ENCODE measurements at regions not wholly inside any gene's neighbourhood (a gene's known extent, or its start where the extent isn't known, plus 50 kb on each side); places are given as distances from the start of the nearest gene placed in this dataset.
"Not testable (repeated sequence)": the region's sequence is repeated elsewhere in the genome, so short reads cannot be mapped to it uniquely, and the experiment has no call there.

- no peak for DNase-seq
Observed at GRCh38 chr10:22824520-22824919, 103.3 kb upstream of the ARMC3 start.

GRCh38 chr10:22823109-22823508, 104.7 kb upstream of the ARMC3 start:
- no peak for DNase-seq

GRCh38 chr10:22821921-22822320, 105.9 kb upstream of the ARMC3 start:
- DNase-seq, result not testable (repeated sequence)

GRCh38 chr10:22821501-22821900, 106.4 kb upstream of the ARMC3 start:
- no peak for DNase-seq

- DNase-seq, result peak in 1 of 5 donors; percentile 46
Observed at GRCh38 chr10:22816298-22816653, 101.9 kb upstream of the PIP4K2A start.

- no peak for DNase-seq
Observed at GRCh38 chr10:22810643-22811465, 96.5 kb upstream of the PIP4K2A start.

GRCh38 chr10:22807238-22807637, 92.9 kb upstream of the PIP4K2A start:
- DNase-seq, result no peak

GRCh38 chr10:22805304-22805703, 90.9 kb upstream of the PIP4K2A start:
- no peak for DNase-seq

- no peak for DNase-seq
Observed at GRCh38 chr10:22803261-22803885, 89.0 kb upstream of the PIP4K2A start.

GRCh38 chr10:22801785-22802184, 87.4 kb upstream of the PIP4K2A start:
- no peak for DNase-seq

- not testable (repeated sequence) for DNase-seq
Observed at GRCh38 chr10:22797796-22798195, 83.4 kb upstream of the PIP4K2A start.

GRCh38 chr10:22795546-22795945, 81.2 kb upstream of the PIP4K2A start:
- DNase-seq, result no peak

- DNase-seq, result no peak
Observed at GRCh38 chr10:22792161-22792560, 77.8 kb upstream of the PIP4K2A start.

GRCh38 chr10:22791665-22792064, 77.3 kb upstream of the PIP4K2A start:
- DNase-seq, result no peak

- no peak for DNase-seq
Observed at GRCh38 chr10:22784668-22785067, 70.3 kb upstream of the PIP4K2A start.

GRCh38 chr10:22783807-22784206, 69.4 kb upstream of the PIP4K2A start:
- DNase-seq, result no peak

GRCh38 chr10:22780474-22780885, 66.1 kb upstream of the PIP4K2A start:
- DNase-seq, result no peak

- no peak for DNase-seq
Observed at GRCh38 chr10:22779331-22780019, 65.1 kb upstream of the PIP4K2A start.

GRCh38 chr10:22774102-22774501, 59.7 kb upstream of the PIP4K2A start:
- DNase-seq, result no peak

GRCh38 chr10:22771631-22772030, 57.3 kb upstream of the PIP4K2A start:
- DNase-seq, result not testable (repeated sequence)

GRCh38 chr10:22770270-22770669, 55.9 kb upstream of the PIP4K2A start:
- DNase-seq, result no peak

- DNase-seq, result no peak
Observed at GRCh38 chr10:22767859-22768258, 53.5 kb upstream of the PIP4K2A start.

GRCh38 chr10:22766693-22767092, 52.3 kb upstream of the PIP4K2A start:
- DNase-seq, result no peak

Data from T-helper 1 cell (primary cell).